Activated naive CD8-positive, alpha-beta T cell treated with anti-CD3 and anti-CD28 coated beads, Interleukin-2, amount 10 ng/mL, durations not matched to agents 7 days and 5 days (primary cell): ENCODE measurements at regions not wholly inside any gene's neighbourhood (a gene's known extent, or its start where the extent isn't known, plus 50 kb on each side); places are given as distances from the start of the nearest gene placed in this dataset.

Experiments
- ATAC-seq: fragments of 150-1000 bp; cut with Tn5 transposase; one replicate; pipeline ENCODE4 v1.10.0; 2021; ENCODE audit warnings: low read depth, moderate library complexity
- POLR2A ChIA-PET: fragments of 350-600 bp; sonication (Branson Sonifier 250); formaldehyde crosslinking; loops from one replicate; lab custom pipeline; 2021; ENCODE audit warnings: antibody characterized with exemption; lab: Charles Lee
- DNase-seq: peaks from one replicate; pipeline ENCODE4 v3.0.0; 2021
- H3K27ac Mint-ChIP-seq: one replicate; pipeline ENCODE4 v1.8.0; 2022; ENCODE audit warnings: mild to moderate bottlenecking, mixed read lengths
- H3K27me3 Mint-ChIP-seq: one replicate; pipeline ENCODE4 v1.8.0; 2022; ENCODE audit warnings: mild to moderate bottlenecking, moderate library complexity, mixed read lengths
- H3K36me3 Mint-ChIP-seq: one replicate; pipeline ENCODE4 v1.8.0; 2021; ENCODE audit warnings: mild to moderate bottlenecking, mixed read lengths
- H3K4me1 Mint-ChIP-seq: one replicate; pipeline ENCODE4 v1.8.0; 2021; ENCODE audit warnings: mixed read lengths
- H3K4me3 Mint-ChIP-seq: one replicate; pipeline ENCODE4 v1.8.0; 2022; ENCODE audit warnings: mild to moderate bottlenecking, moderate library complexity, mixed read lengths
- H3K9me3 Mint-ChIP-seq: one replicate; pipeline ENCODE4 v1.8.0; 2021; ENCODE audit warnings: mixed read lengths

- ATAC-seq (no peak), DNase-seq (no peak)
- peaks cover 7% of the 10 kb centered on the region for H3K9me3 Mint-ChIP-seq
- peaks cover 49% of the 10 kb centered on the region for H3K27me3 Mint-ChIP-seq
- POLR2A ChIA-PET, result no interaction called here
- H3K27ac Mint-ChIP-seq, result no peak overlapping the region
- H3K36me3 Mint-ChIP-seq, result peaks cover 2% of the 10 kb centered on the region
- no peak overlapping the region for H3K4me3 Mint-ChIP-seq
- H3K4me1 Mint-ChIP-seq, result peaks cover 6% of the 10 kb centered on the region
These were observed 277.1 kb upstream of the SDK2 start for GRCh38 chr17:73921306-73921705.

- no peak for ATAC-seq
- POLR2A ChIA-PET, result no interaction called here
- Mint-ChIP-seq H3K9me3 (peaks cover 2% of the 10 kb centered on the region), H3K4me1 (peaks cover 6% of the 10 kb centered on the region), H3K36me3 (no peaks in the 10 kb centered on the region), H3K27me3 (peaks cover 34% of the 10 kb centered on the region), H3K27ac (no peak overlapping the region), H3K4me3 (peak overlapping the region; percentile 28)
- DNase-seq, result no peak
These were observed 279.2 kb upstream of the RPL38 start for GRCh38 chr17:73924114-73924908.

GRCh38 chr17:73924909-73925186, 278.6 kb upstream of the RPL38 start:
- DNase-seq (no peak), ATAC-seq (no peak)
- no peaks in the 10 kb centered on the region for H3K36me3 Mint-ChIP-seq
- H3K27ac Mint-ChIP-seq, result no peak overlapping the region
- POLR2A ChIA-PET, result no interaction called here
- peaks cover 2% of the 10 kb centered on the region for H3K9me3 Mint-ChIP-seq
- H3K4me3 Mint-ChIP-seq, result no peak overlapping the region
- peaks cover 6% of the 10 kb centered on the region for H3K4me1 Mint-ChIP-seq
- peaks cover 32% of the 10 kb centered on the region for H3K27me3 Mint-ChIP-seq

- POLR2A ChIA-PET, result no interaction called here
- Mint-ChIP-seq H3K36me3 (no peaks in the 10 kb centered on the region), H3K4me3 (no peak overlapping the region), H3K27me3 (peaks cover 20% of the 10 kb centered on the region), H3K9me3 (no peaks in the 10 kb centered on the region), H3K27ac (no peak overlapping the region), H3K4me1 (peaks cover 2% of the 10 kb centered on the region)
- DNase-seq (no peak), ATAC-seq (no peak)
These were observed 273.5 kb upstream of the RPL38 start for GRCh38 chr17:73929860-73930430.

GRCh38 chr17:73932216-73932749, 271.2 kb upstream of the RPL38 start:
- Mint-ChIP-seq H3K36me3 (no peaks in the 10 kb centered on the region), H3K4me1 (peaks cover 2% of the 10 kb centered on the region), H3K27ac (no peak overlapping the region), H3K4me3 (no peak overlapping the region), H3K27me3 (peaks cover 14% of the 10 kb centered on the region), H3K9me3 (no peaks in the 10 kb centered on the region)
- ATAC-seq (no peak), DNase-seq (no peak)
- POLR2A ChIA-PET, result no interaction called here

- Mint-ChIP-seq H3K27me3 (peaks cover 15% of the 10 kb centered on the region), H3K36me3 (no peaks in the 10 kb centered on the region), H3K4me3 (no peak overlapping the region), H3K27ac (no peak overlapping the region), H3K4me1 (peaks cover 2% of the 10 kb centered on the region), H3K9me3 (no peaks in the 10 kb centered on the region)
- DNase-seq (no peak), ATAC-seq (no peak)
- POLR2A ChIA-PET, result no interaction called here
These were observed 270.2 kb upstream of the RPL38 start for GRCh38 chr17:73933164-73933766.

- peaks cover 2% of the 10 kb centered on the region for H3K4me1 Mint-ChIP-seq
- peaks cover 15% of the 10 kb centered on the region for H3K27me3 Mint-ChIP-seq
- no peaks in the 10 kb centered on the region for H3K36me3 Mint-ChIP-seq
- ATAC-seq (no peak), DNase-seq (no peak)
- no peak overlapping the region for H3K27ac Mint-ChIP-seq
- H3K4me3 Mint-ChIP-seq, result no peak overlapping the region
- H3K9me3 Mint-ChIP-seq, result no peaks in the 10 kb centered on the region
- POLR2A ChIA-PET, result no interaction called here
These were observed 269.6 kb upstream of the RPL38 start for GRCh38 chr17:73933871-73934270.

GRCh38 chr17:73934696-73935095, 268.8 kb upstream of the RPL38 start:
- Mint-ChIP-seq H3K9me3 (no peaks in the 10 kb centered on the region), H3K36me3 (no peaks in the 10 kb centered on the region), H3K27ac (no peak overlapping the region), H3K4me1 (peaks cover 2% of the 10 kb centered on the region), H3K4me3 (no peak overlapping the region), H3K27me3 (peaks cover 13% of the 10 kb centered on the region)
- ATAC-seq, result no peak
- POLR2A ChIA-PET, result no interaction called here
- DNase-seq, result no peak

GRCh38 chr17:73936908-73937627, 266.4 kb upstream of the RPL38 start:
- Mint-ChIP-seq H3K27me3 (peaks cover 16% of the 10 kb centered on the region), H3K4me3 (no peak overlapping the region), H3K36me3 (no peaks in the 10 kb centered on the region), H3K27ac (no peak overlapping the region), H3K4me1 (peaks cover 2% of the 10 kb centered on the region), H3K9me3 (no peaks in the 10 kb centered on the region)
- DNase-seq, result no peak
- ATAC-seq, result no peak
- POLR2A ChIA-PET, result no interaction called here

- no peaks in the 10 kb centered on the region for H3K36me3 Mint-ChIP-seq
- POLR2A ChIA-PET, result no interaction called here
- H3K4me1 Mint-ChIP-seq, result peaks cover 2% of the 10 kb centered on the region
- peaks cover 7% of the 10 kb centered on the region for H3K27me3 Mint-ChIP-seq
- H3K9me3 Mint-ChIP-seq, result no peaks in the 10 kb centered on the region
- no peak for ATAC-seq
- no peak overlapping the region for H3K27ac Mint-ChIP-seq
- no peak for DNase-seq
- no peak overlapping the region for H3K4me3 Mint-ChIP-seq
These were observed 264.8 kb upstream of the RPL38 start for GRCh38 chr17:73938706-73939105.

GRCh38 chr17:73939806-73940205, 263.7 kb upstream of the RPL38 start:
- ATAC-seq, result no peak
- Mint-ChIP-seq H3K36me3 (no peaks in the 10 kb centered on the region), H3K27ac (no peak overlapping the region), H3K4me3 (no peak overlapping the region), H3K27me3 (peaks cover 7% of the 10 kb centered on the region), H3K9me3 (no peaks in the 10 kb centered on the region), H3K4me1 (peaks cover under 1% of the 10 kb centered on the region)
- DNase-seq, result no peak
- POLR2A ChIA-PET, result no interaction called here

GRCh38 chr17:73940511-73940910, 263.0 kb upstream of the RPL38 start:
- H3K27ac Mint-ChIP-seq, result no peak overlapping the region
- POLR2A ChIA-PET, result no interaction called here
- DNase-seq (no peak), ATAC-seq (no peak)
- H3K27me3 Mint-ChIP-seq, result peaks cover 7% of the 10 kb centered on the region
- no peaks in the 10 kb centered on the region for H3K36me3 Mint-ChIP-seq
- no peaks in the 10 kb centered on the region for H3K9me3 Mint-ChIP-seq
- no peaks in the 10 kb centered on the region for H3K4me1 Mint-ChIP-seq
- H3K4me3 Mint-ChIP-seq, result no peak overlapping the region

- Mint-ChIP-seq H3K4me1 (no peaks in the 10 kb centered on the region), H3K4me3 (no peak overlapping the region), H3K36me3 (no peaks in the 10 kb centered on the region), H3K9me3 (no peaks in the 10 kb centered on the region), H3K27ac (no peak overlapping the region), H3K27me3 (peaks cover 7% of the 10 kb centered on the region)
- no peak for DNase-seq
- no peak for ATAC-seq
- POLR2A ChIA-PET, result no interaction called here
These were observed 261.5 kb upstream of the RPL38 start for GRCh38 chr17:73941919-73942530.
